GM18511 (cell line): ENCODE measurements at regions not wholly inside any gene's neighbourhood (a gene's known extent, or its start where the extent isn't known, plus 50 kb on each side); places are given as distances from the start of the nearest gene placed in this dataset.
A peak's percentile ranks its signal among the peaks of the same experiment; 100 is the strongest.
"Not testable (repeated sequence)": the region's sequence is repeated elsewhere in the genome, so short reads cannot be mapped to it uniquely, and the experiment has no call there.

Experiments used
- ATAC-seq: cut with Tn5 transposase; IDR thresholded peaks from one replicate; pipeline ENCODE4 v1.9.1; 2021; ENCODE audit warnings: mild to moderate bottlenecking, moderate library complexity; ENCODE audit not compliant: unreplicated experiment

DNA sequence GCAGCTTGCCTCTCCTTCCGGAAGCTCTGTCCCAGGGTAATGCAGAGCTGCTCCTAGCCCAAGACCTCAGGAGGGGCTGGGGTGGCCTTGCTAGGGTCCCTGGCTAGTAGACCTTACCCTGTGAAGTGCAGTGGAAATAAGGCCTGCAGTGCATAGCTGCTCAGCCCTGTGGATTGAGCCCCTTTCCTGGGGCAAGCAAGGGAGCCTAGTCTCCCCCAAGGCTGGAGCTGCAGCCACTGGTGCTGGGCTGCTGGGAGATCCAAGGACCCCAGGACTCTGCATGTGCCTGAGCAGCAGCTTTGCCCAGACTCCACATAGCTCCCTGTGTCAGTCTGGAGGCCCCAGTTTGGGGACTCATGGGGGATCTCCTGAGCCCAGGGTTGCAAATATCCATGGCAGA, 57.9 kb downstream of the FANCF start:
- ATAC-seq, result no peak

DNA sequence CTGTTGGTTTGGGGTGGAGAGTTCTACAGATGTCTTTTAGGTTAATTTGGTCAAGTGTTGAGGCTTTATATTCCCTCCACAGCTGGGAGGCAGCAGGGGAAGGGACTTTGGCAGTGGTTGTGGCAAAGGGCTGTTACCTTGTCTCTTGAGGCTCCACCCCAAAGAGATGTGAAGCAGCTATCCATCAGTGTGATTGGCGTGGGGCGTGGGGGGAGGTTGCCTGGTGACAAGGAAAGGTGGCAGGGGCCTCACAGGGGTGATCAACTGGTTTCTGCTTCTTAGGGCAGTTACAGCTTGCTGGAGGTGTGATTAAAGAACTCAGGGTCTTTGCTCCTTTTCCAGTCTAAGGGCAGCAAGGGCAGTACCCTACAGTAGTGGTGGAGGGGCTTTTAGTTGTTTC, 59.3 kb downstream of the FANCF start:
- no peak for ATAC-seq

DNA sequence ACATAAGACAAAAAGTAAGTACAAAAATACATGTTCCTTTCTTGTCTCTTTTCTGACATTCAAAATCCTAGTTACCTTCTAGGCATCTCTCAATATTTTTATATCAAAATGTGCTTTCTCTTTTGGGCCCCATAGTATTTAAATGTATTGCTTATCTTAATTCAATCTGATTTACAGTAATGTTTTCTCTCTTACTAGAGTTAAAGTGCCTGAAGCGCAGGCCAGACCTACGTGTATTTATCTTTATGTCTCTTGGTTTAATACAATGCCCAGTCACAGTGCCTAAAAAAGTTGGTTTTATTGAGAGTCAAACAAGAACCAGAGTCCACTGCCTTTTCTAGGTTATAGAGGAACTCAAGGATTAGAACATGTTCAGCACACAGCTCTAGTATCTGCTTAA, 64.3 kb downstream of the FANCF start:
- no peak for ATAC-seq

DNA sequence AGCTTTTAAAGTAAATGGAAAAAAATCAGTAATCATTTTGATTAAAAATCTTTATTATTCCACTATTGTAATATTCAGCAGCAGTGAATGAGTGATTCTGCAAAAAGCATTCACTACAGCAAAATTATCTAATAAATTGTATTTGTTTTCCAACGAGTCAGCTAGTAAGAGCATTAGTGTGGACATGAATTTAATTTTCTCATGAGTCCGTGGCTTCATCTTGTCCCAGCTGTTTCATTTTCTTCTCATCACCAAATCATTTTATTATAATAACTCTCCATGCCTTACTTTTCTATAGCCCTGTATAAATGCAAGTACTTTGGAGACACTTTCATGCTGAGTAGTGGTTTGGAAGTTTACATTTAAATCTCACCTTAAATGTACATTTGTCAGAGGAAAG, 66.2 kb downstream of the FANCF start:
- no peak for ATAC-seq

DNA sequence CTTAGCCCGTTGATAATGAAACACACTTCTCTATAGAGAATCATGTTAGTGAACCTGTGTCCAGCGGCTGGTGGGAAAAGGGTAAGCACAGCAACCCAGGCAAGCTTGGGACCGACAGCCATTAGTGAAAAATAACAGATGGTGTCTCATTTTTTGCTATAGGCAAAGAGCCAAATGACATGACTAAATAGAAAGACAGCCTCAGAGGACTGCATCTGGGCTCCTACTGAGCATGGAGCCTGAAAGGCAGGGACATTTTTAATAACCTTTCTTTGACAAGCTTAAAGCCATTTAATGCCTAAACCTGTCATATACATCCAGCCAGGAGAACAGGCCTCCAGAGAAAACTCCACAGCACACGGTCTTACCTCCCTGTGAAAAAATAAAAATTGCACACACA, 67.0 kb downstream of the FANCF start:
- no peak for ATAC-seq

DNA sequence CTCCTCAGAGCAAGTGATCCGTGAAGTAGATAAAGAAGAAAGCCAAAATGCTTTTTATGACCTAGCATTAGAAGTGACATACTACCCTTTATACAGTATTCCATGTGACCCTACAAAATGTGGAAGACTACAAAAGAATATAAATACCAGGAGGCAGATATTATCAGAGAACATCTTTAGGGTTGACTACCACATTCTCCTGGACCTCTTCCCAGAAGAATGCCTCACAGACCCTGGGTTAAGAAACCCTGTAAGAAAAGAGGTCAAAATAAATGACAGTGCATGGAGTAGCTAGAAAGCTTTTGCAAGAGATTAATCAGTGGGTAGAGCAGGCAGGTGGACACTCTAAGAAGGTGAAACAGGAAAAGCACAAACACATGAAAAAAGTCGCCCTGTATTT, 69.2 kb downstream of the FANCF start:
- ATAC-seq, result no peak

DNA sequence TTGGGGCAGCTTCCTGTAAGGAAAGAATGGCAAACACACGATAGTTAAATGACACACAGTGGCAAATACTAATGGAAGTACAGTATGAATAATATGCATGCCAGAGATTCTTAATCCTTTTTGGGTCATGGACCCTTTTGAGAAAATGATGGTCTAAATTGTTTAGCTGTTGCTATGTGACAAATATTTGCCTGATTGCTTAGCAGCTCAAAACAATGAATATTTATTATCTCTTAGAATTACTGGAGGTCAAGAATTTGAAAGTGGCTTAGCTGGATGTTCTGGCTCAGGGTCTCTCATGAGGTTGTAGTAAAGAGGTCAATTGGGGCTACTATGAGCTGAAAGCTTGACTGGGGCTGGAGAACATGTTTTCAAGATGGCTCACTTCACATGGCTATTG, 69.7 kb downstream of the FANCF start:
- ATAC-seq, result no peak

DNA sequence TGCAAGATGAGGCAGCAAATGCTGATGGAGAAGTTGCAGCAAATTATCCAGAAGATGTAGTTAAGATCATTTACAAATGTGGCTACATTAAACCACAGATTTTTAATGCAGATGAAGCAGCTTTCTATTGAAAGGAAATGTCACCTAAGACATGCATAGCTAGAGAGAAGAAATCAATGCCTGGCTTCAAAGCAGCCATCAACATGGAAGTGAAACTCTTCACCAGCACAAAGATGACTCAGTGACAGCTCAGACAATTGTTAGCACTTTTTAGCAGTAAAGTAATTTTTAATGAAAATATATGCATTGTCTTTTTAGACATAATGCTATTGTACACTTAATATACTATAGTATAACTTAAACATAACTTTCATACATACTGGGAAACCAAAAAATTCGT, 71.4 kb downstream of the FANCF start:
- peak; percentile 95 for ATAC-seq

DNA sequence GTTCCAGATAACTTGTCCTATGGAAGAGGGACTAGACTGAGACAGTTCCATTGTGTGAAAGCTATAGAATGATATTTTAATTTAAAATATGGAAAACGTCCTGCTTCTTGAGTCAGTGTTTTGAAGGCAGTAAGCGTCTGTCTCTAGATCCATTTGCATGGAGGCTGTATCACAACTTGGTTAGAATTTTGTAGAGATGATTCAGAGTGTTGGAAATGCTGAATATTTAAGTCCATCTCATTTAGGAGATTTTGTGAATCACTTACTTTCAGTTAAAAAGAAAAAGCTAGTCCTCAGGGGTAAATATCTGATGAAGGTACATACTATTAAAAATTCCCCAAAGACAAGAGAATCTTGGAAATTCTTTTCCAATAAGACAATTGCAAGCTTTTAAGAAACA, 72.7 kb downstream of the FANCF start:
- no peak for ATAC-seq

DNA sequence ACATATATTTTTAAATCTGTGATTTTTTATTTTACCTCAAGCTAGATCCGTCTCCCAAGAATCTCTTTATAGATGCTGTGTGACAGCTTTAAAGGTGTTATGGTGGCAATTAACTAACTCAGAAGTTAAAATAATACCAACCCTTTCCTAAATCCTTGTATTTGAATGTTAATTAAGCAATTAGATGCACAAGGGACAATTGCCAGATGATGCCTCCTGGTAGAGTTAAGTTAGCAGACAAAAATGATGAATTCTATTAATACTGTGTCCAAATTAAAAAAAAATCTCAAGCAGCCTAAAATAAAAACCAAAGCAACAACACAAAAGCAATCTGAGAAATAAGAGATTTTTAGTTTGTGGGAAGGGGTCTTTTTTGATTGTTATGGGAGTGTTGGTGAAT, 78.9 kb downstream of the FANCF start:
- ATAC-seq, result no peak

DNA sequence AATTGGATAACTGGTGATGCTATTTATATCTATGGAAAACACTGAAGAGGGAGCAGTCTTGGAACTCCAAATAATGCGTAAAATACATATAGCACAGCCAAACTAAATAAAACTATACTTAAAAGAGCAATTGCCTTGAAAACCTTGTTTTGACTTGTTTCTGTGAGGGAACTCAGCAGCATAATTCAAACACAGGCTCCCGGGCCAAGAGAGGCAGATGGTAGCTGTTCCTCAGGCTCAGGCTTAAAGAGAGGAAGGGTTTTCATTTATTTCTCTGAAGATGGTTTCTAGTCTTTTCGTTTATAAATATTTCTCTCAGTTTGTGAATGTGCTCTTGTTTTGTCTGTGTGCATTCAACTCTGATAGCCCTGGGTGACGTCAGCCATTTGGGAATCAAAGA, 82.4 kb downstream of the FANCF start:
- no peak for ATAC-seq

DNA sequence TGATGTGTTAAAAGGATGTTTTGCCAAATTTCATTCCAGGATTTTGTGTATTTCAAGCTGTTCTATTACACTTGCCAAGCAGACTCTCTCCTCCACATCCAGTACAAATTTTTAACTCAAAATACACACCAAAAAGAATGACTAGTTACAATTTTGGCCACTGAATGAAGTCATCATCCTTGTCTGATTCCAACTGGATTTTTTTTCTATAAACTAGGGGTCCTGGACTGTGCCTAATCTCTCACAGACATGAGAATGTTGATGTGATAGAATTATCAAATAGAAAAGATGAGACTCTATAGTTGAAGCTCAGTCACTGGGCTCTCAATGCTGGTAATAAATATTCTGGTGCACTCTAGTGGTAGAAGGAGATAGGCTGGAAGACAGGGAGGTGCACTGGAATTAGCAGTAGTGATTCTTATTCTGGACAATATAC, 85.8 kb downstream of the FANCF start:
- ATAC-seq, result no peak

DNA sequence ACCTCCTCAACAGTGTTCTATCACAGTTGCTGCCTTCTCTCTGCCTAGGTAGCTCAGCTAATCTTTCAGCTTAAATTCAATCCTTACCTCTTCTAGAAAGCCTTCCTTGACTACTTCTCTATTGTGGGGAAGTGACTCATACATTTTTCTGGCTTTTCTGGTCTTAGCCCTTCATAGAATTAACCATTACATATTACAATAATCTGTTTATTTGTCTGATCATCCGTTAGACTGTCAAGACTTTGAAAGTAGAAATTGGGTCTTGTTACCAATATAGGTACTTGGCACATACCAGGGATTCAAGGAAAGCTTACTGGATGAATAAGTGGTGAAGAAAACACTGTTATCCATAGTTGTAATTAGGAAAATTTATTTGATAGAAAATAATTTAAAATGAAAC, 89.6 kb downstream of the FANCF start:
- ATAC-seq, result no peak

DNA sequence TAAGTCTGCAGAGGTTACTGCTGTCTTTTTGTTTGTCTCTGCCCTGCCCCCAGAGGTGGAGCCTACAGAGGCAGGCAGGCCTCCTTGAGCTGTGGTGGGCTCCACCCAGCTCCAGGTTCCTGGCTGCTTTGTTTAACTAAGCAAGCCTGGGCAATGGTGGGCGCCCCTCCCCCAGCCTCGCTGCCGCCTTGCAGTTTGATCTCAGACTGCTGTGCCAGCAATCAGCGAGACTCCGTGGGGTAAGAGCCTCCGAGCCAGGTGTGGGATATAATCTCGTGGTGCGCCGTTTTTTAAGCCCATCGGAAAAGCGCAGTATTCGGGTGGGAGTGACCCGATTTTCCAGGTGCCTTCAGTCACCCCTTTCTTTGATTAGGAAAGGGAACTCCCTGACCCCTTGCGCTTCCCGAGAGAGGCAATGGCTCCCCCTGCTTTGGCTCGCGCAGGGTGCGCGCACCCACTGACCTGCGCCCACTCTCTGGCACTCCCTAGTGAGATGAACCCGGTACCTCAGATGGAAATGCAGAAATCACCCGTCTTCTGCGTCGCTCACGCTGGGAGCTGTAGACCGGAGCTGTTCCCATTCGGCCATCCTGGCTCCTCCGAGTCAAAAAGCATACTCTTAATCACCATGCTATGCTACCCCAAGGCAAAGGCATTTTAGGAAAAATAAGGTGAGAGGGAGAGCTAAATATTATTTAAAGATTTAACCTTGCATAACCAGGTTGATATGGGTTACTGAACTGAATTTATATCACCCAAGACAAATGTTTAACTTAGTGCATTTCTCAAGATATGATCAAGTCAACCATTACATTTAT, 96.8 kb downstream of the FANCF start:
- ATAC-seq, result not testable (repeated sequence)

DNA sequence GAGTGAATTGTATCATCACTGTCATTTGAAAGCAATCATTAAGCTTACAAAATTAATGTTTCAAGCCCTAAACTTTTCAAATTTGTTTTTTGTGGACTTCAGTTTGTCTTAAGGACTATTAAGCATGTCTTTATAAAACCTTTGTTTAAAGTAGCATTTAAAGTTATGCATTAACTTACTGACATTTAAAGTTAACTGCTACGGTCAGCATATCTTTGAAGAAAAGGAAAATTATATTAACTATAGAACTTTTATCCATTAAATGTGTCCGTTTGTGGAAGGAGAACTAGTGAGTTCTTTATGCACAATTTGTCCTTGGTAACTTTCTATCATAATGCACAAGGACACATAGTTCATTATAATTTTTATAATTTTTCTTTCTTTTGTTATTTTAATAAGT, 103.4 kb downstream of the FANCF start:
- no peak for ATAC-seq

DNA sequence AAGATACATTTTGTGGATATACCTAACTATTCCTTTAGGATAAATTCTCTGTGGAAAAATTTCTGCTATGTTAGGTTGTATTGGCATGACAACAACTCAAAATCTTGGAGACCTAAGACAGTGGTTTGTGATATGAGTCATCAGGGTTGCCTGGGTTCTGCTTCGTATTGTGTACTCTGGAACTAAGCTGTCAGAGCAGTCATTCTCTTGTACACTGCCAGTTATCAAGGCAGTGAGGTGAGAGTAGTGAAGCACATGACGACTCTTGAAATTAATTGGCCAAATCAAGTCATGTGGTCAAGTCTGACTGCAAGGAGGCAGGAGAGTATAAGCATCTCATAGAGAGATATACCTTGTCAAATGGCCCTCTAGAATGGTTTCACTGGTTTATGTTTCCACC, 104.4 kb downstream of the FANCF start:
- ATAC-seq, result peak; percentile 75

DNA sequence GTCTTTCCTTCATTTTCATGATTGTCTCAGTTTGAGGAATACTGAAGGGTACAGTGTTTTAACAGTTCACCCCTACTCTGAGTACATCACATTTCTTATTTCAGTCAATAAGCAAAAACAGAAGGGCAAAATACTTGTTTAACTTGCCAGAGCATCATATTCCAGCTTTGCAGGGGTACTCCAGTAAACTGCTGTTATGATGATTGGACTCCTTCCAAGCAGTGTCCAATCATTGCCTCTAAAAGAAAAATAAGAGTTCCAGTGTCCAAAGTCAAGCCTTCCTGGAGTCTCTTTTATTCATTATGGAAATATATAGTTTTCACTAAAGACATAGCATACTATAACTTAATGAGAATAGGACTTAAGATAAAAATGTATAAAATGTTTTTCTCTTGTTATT, 105.1 kb downstream of the FANCF start:
- ATAC-seq, result no peak

DNA sequence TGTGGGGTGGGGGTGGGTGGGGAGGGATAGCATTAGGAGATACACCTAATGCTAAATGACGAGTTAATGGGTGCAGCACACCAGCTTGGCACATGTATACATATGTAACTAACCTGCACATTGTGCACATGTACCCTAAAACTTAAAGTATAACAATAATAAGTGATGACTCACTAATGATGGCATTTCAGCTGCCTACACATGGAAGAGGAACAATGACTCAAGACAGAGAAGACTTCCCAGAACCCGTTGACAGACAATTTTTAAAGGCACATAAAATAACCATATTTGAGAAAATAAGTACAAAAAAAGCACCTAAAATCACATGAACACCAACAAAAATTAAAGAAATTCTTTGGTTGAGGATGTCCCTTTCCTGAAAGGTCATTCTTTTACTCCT, 107.3 kb downstream of the FANCF start:
- ATAC-seq, result not testable (repeated sequence)

DNA sequence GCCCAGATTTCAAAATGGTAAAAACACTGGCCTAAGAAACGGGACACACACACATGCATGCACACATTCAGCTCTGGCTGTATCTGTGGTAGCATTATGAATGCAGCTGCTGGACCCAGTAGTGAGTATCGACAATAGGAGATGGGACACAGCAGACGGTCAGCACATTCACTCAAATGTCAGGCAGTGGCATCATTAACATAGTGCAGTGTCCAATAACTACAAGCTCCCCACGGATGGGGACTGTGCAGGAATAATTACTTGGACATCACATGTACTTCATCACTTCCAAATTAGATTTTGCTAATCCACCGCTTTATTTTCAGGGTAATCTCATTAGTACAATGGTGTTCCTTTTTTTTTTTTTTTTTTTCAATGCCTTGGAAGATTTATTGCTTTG, 109.5 kb downstream of the FANCF start:
- ATAC-seq, result no peak

DNA sequence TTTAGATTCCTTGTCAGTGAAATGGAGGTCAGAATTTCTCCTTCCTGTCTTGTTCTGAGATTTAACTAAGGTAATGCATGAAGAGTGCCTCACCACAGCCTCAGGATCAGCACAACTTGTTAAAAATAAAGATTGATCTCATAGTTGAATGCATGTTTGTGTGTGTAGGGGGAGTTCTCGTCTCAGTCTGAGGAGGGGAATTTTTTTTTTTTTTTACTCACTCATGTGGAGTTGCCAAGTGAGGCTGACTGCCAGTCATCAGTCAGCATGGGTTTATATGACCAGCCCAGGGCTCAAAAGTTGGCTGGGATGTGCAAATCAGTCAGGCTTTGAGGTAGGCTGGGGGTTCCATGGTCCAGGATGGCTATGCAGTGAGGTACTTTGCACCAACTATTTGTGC, 113.2 kb downstream of the FANCF start:
- no peak for ATAC-seq

DNA sequence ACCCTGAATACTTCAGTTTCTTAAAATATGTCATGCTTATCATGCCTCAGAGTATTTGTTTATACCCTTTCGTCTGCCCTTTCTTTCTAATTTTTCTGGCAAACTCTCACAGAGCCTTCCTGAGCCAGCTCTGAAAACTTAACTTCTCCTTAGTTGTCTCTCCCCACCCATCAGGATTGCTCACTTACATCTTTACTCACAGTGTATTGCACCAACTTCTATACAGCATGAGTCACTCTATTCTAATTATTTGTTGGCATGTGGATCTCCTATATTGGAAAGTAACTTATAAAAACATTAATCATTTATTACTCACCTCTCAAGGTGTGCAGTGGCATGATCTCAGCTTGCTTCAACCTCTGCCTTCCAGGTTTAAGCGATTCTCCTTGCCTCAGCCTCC, 114.9 kb downstream of the FANCF start:
- no peak for ATAC-seq

DNA sequence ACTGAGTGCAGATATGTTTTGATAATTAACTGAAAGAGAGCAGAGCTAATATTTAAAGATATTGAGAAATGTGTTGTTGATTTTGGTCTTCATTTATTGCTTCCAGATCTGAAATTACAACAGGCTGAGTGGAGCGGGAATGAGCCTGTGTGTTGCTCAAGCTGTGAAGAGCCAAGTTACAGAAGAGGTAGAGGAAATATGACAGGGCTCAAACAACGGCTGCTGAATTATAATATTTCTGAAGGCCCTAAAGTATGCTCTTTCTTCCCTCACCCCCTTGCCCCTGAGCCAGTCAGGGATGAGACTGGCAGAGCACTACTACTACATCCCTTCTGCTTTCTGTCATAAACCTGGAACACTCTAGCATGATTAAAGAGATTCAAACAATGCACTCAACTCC, 115.6 kb downstream of the FANCF start:
- ATAC-seq, result no peak

DNA sequence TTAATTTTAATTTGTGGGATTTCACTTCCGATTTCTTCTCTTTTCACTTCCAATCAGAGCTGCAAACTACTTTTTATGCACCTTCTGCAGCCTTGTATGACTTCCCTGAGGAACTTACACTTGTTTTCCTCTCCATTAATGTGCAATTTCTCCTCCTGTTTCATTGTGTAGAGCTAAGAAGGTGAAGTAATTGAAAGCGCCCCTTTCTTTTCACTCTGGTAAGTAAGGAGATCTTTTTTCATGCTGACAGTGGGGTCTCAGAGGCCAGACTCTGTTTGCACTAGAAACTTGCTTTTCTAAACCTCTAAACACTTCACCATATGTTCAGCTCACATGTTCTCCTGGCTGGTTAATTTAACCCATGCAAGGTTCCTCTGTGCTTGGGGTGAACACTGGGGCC, 117.0 kb downstream of the FANCF start:
- no peak for ATAC-seq
